ENCODE measurements at regions not wholly inside any gene's neighbourhood (a gene's known extent, or its start where the extent isn't known, plus 50 kb on each side); places are given as distances from the start of the nearest gene placed in this dataset.

DNA sequence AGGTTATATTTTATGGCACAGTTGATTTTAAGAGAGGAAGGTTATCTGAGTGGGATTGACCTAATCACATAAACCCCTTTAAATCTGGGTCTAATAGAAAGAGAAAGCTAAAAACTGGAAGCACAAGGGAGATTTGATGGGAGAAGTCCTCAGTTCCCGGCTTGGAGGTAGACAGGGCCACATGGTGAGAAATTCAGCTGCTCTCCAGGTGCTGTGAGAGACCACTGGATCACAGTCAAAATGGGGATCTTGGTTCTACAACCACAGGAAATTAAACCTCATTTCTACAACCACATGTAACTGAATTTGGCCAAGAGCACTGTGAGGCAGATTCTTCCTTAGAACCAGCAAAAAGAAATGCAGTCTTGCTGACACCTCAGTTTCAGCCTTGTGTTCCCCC lies 2352.7 kb downstream of the MAT2B start:
- TF ChIP-seq CTCF (conservative IDR thresholded peaks at IDR 0.05; ENCODE audit: low read length) (no peak), EZH2phosphoT487 (IDR thresholded peaks at IDR 0.05; ENCODE audit: borderline replicate concordance, low read depth, low read length) (no peak)
